ENCODE measurements at regions not wholly inside any gene's neighbourhood (a gene's known extent, or its start where the extent isn't known, plus 50 kb on each side); places are given as distances from the start of the nearest gene placed in this dataset.

GRCh38 chr13:91097269-91097668, 250.2 kb upstream of the MIR17HG start:
- H3K4me3 Mint-ChIP-seq: no peak overlapping the region
- DNase-seq: no peak
- H3K27me3 Mint-ChIP-seq: no peaks in the 10 kb centered on the region
- H3K4me1 Mint-ChIP-seq: no peaks in the 10 kb centered on the region
- no peaks in the 10 kb centered on the region for H3K36me3 Mint-ChIP-seq
- H3K27ac Mint-ChIP-seq: no peak overlapping the region
- H3K9me3 Mint-ChIP-seq: no peaks in the 10 kb centered on the region

DNA sequence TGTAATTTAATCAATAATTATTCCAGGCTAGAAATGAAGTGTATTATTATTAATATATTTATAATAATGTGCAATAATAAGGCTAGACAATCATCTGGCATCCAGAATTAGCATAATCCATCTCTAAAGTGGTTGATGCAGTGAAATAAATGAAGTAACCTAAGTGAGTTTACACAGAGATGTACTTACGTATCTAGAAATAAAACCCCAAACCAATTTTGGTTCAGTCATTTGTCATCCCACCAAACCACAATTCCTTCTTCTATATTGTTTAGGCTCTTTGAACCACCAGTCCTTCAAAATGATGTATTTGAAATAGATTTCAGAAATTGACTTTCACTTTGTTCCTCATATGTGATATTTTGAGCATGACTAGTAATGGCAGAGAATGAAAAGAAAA, 247.6 kb upstream of the MIR17HG start:
- no peaks in the 10 kb centered on the region for H3K36me3 Mint-ChIP-seq
- no peaks in the 10 kb centered on the region for H3K27me3 Mint-ChIP-seq
- H3K9me3 Mint-ChIP-seq: no peaks in the 10 kb centered on the region
- no peaks in the 10 kb centered on the region for H3K4me1 Mint-ChIP-seq
- no peak overlapping the region for H3K4me3 Mint-ChIP-seq
- DNase-seq: no peak
- no peak overlapping the region for H3K27ac Mint-ChIP-seq

- no peaks in the 10 kb centered on the region for H3K9me3 Mint-ChIP-seq
- no peaks in the 10 kb centered on the region for H3K4me1 Mint-ChIP-seq
Measured at GRCh38 chr13:91100944-91101343, 246.5 kb upstream of the MIR17HG start.

GRCh38 chr13:91101381-91101780, 246.1 kb upstream of the MIR17HG start:
- Mint-ChIP-seq H3K27ac (no peak overlapping the region), H3K4me3 (no peak overlapping the region), H3K27me3 (no peaks in the 10 kb centered on the region), H3K4me1 (no peaks in the 10 kb centered on the region), H3K9me3 (no peaks in the 10 kb centered on the region), H3K36me3 (no peaks in the 10 kb centered on the region)
- no peak for DNase-seq

More at GRCh38 chr13:91100944-91101343, 246.5 kb upstream of the MIR17HG start:
- no peak overlapping the region for H3K4me3 Mint-ChIP-seq
- H3K27ac Mint-ChIP-seq: no peak overlapping the region
- no peaks in the 10 kb centered on the region for H3K27me3 Mint-ChIP-seq
- H3K36me3 Mint-ChIP-seq: no peaks in the 10 kb centered on the region
- DNase-seq: no peak

- Mint-ChIP-seq H3K4me1 (no peaks in the 10 kb centered on the region), H3K27me3 (no peaks in the 10 kb centered on the region), H3K9me3 (no peaks in the 10 kb centered on the region), H3K4me3 (no peak overlapping the region), H3K36me3 (no peaks in the 10 kb centered on the region), H3K27ac (no peak overlapping the region)
- DNase-seq: no peak
Measured at GRCh38 chr13:91105270-91105669, 242.2 kb upstream of the MIR17HG start.

DNA sequence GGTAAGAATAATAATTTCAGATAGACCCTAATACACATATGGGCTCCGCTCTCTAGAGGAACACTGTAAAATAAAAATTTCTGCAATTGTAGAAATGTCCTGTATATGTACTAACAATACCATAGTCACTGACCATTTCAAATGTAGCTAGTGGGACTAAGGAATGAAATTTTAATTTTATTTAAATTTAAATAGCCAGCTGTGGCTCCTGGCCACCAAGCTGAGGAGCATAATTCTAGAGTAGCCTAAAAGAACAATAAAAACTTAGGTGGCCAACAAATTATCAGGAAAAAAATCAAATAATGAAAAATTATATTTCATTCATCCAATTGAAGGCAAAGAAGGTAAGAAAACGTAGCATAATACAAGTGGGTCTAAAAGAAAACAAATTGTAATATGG, 240.9 kb upstream of the MIR17HG start:
- Mint-ChIP-seq H3K9me3 (no peaks in the 10 kb centered on the region), H3K4me1 (no peaks in the 10 kb centered on the region), H3K4me3 (no peak overlapping the region), H3K27me3 (no peaks in the 10 kb centered on the region), H3K36me3 (no peaks in the 10 kb centered on the region), H3K27ac (no peak overlapping the region)
- no peak for DNase-seq

GRCh38 chr13:91108315-91108714, 239.2 kb upstream of the MIR17HG start:
- DNase-seq: no peak
- H3K4me1 Mint-ChIP-seq: no peaks in the 10 kb centered on the region

GRCh38 chr13:91111476-91112200, 235.8 kb upstream of the MIR17HG start:
- no peak for DNase-seq
- H3K36me3 Mint-ChIP-seq: no peaks in the 10 kb centered on the region
- no peaks in the 10 kb centered on the region for H3K9me3 Mint-ChIP-seq
- H3K27ac Mint-ChIP-seq: no peak overlapping the region
- H3K4me3 Mint-ChIP-seq: no peak overlapping the region
- H3K4me1 Mint-ChIP-seq: no peaks in the 10 kb centered on the region
- H3K27me3 Mint-ChIP-seq: peaks cover 10% of the 10 kb centered on the region

More at GRCh38 chr13:91108315-91108714, 239.2 kb upstream of the MIR17HG start:
- Mint-ChIP-seq H3K27ac (no peak overlapping the region), H3K27me3 (no peaks in the 10 kb centered on the region), H3K9me3 (no peaks in the 10 kb centered on the region), H3K4me3 (no peak overlapping the region), H3K36me3 (no peaks in the 10 kb centered on the region)

DNA sequence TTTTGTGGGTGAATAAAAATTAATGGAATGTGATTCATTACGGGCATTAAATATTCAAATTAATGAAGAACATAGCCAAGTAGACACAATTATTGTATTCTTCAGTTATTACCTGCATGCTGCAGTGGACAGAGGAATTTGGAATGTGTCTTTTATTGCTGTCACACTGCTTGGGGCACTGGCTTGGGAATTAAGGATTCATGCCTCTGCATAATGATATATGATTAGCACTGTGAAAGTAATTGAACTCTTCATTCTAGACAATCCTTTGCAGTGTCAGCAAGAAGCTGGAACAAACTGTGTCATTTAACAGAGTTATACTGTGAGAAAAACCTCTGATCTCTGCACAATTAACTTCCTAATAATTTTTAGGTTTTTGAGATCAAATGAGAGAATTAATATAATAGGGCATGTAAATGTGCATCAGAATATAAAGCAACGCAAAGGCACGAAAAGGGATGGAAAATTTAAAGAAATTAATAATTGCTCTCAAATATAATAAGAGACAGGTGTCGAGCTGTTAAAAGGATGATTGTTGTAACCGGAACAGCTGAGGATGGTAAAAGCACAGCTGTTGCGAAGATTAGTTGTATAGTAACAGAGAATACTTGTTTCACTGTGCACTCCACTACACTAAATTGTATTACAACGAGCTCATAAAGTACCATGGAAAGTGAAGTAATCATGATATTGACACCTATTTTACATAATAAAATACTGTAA, 235.1 kb upstream of the MIR17HG start:
- Mint-ChIP-seq H3K27ac (no peak overlapping the region), H3K4me3 (no peak overlapping the region), H3K4me1 (no peaks in the 10 kb centered on the region), H3K27me3 (peaks cover 13% of the 10 kb centered on the region), H3K36me3 (no peaks in the 10 kb centered on the region), H3K9me3 (no peaks in the 10 kb centered on the region)
- no peak for DNase-seq

DNA sequence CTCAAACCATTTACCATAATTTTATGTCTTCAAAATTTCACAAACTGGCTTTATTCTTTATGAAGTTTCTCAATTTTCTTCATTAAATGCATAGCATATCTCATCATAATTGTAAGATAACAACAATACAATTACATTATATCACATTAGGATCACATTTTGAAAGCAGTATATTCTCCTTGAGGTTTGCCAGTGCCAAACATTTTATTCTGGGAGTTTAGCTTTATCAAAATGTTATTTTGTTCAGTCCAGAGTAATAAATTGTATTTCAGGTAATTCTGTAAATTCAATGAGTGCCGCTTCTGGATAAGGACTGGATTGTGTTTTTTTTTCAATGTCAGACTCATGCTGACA, 234.6 kb upstream of the MIR17HG start:
- no peaks in the 10 kb centered on the region for H3K4me1 Mint-ChIP-seq
- H3K9me3 Mint-ChIP-seq: no peaks in the 10 kb centered on the region
- no peak for DNase-seq
- H3K4me3 Mint-ChIP-seq: no peak overlapping the region
- no peaks in the 10 kb centered on the region for H3K36me3 Mint-ChIP-seq
- H3K27me3 Mint-ChIP-seq: peaks cover 13% of the 10 kb centered on the region
- H3K27ac Mint-ChIP-seq: no peak overlapping the region

DNA sequence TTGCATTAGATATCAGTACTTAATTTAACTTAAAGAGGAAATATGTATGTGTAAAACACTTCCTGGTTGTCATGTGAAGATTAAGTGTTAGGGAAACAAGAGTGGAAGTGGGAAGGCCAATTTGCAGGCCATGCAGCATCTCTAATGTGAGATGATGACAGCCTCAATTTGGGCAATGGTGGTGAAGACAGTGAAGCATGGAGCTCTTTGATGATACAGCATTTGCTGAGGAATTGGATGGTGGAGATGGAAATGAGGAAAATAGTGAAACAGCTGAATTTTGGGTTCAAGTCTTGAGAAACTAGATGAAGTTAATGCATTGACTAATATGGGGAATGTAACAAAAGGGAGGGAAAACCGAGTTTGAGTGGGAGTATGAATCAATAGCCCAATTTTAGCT, 231.7 kb upstream of the MIR17HG start:
- Mint-ChIP-seq H3K27me3 (peaks cover 13% of the 10 kb centered on the region), H3K4me3 (no peak overlapping the region), H3K27ac (no peak overlapping the region), H3K4me1 (no peaks in the 10 kb centered on the region), H3K36me3 (no peaks in the 10 kb centered on the region), H3K9me3 (no peaks in the 10 kb centered on the region)
- no peak for DNase-seq

DNA sequence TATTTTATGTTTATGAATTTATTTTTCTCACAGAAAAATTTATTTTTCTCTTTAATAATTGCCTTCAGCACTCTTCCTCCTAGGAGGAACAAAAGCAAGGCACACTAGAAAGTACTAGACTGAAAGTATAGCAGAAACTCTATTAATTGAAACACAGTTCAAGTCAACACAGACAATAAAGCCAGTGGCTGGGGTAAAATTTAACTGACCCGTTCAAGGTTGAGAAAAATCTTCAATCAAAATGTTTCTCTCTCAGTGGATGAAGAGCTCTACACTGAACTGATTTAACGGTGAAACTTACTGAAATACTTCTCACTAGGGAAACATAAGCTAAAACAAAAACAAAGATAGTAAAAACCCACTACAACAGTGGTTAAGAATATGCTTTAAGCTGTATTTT, 230.1 kb upstream of the MIR17HG start:
- no peak for DNase-seq
- Mint-ChIP-seq H3K4me1 (no peaks in the 10 kb centered on the region), H3K27ac (no peak overlapping the region), H3K4me3 (no peak overlapping the region), H3K9me3 (no peaks in the 10 kb centered on the region), H3K36me3 (no peaks in the 10 kb centered on the region), H3K27me3 (peaks cover 13% of the 10 kb centered on the region)

DNA sequence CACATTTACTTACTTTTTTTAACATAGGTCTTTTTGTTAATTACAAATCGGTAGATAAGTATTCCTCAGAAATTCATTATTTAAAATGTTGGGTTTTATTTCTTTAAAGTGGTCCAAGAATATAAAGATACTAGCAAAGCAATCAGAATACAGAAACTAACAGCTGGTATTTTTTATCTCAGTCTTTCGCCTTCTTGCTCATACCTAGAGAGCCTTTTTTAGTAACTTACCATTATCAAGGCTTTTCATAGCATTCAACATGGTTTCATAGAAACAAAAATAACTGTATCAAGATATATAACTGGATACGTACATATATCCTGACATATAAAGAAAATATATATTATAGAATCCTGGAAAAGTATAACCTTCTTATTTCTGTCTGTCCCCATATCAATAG, 227.8 kb upstream of the MIR17HG start:
- Mint-ChIP-seq H3K27me3 (peaks cover 17% of the 10 kb centered on the region), H3K9me3 (no peaks in the 10 kb centered on the region), H3K27ac (no peak overlapping the region), H3K4me3 (no peak overlapping the region), H3K36me3 (no peaks in the 10 kb centered on the region), H3K4me1 (no peaks in the 10 kb centered on the region)
- DNase-seq: no peak

DNA sequence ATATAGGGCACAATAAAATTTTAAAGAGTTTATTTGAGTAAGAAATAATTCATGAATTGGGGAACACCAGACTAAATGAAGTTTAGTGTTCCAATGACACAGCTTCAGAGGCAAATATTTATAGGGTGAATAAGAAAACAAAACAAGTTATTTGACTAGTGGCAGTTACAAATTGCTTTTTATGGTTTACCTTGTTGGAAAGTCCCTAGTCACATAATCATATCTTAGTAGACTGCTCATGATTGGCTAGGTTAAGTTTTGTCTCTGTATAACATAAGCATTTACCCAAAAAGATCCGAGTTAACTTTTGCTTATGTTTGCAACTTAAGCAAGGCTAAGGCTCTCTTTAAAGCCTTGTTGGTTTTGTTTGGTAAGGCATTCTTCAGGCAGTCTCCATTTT, 224.7 kb upstream of the MIR17HG start:
- Mint-ChIP-seq H3K27ac (no peak overlapping the region), H3K27me3 (peaks cover 4% of the 10 kb centered on the region), H3K4me1 (no peaks in the 10 kb centered on the region), H3K9me3 (no peaks in the 10 kb centered on the region), H3K4me3 (no peak overlapping the region), H3K36me3 (no peaks in the 10 kb centered on the region)
- no peak for DNase-seq

DNA sequence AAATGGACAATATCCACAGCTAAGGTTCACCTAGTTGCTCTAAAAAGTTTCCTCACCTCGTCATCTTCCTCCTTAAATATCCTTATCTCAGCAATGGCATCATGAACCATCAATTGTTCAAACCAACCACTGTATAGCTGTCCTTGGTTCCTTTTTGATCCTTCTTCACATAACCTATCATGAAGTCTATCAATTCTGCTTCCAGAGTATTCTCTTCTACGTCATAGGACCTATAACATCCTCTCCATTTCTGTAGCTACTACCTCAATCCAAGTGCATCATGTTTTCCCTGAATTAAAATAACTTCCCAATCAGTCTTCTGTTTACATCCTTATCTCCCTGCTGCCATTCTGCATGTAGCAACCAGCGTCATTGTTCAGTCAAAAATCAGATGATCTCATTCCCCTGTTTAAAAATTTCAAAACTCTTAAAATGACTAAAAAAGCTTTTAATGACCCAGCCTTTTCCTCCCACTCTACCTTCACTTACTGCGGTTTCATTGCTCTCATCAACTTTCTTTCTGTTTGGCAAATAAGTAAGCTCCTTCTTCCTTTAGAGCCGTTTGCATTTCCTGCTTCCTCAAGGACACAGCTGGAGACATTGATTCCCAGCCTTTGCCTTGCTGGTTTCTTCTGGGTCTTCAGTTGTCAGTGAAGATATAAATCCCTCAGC, 223.9 kb upstream of the MIR17HG start:
- Mint-ChIP-seq H3K4me1 (no peaks in the 10 kb centered on the region), H3K9me3 (no peaks in the 10 kb centered on the region), H3K36me3 (no peaks in the 10 kb centered on the region), H3K4me3 (no peak overlapping the region), H3K27me3 (peaks cover 4% of the 10 kb centered on the region), H3K27ac (no peak overlapping the region)
- DNase-seq: no peak

GRCh38 chr13:91126806-91127205, 220.7 kb upstream of the MIR17HG start:
- DNase-seq: no peak
- Mint-ChIP-seq H3K27ac (no peak overlapping the region), H3K36me3 (no peaks in the 10 kb centered on the region), H3K9me3 (no peaks in the 10 kb centered on the region), H3K4me3 (no peak overlapping the region), H3K27me3 (peaks cover 7% of the 10 kb centered on the region), H3K4me1 (no peaks in the 10 kb centered on the region)

All from activated naive CD8-positive, alpha-beta T cell treated with anti-CD3 and anti-CD28 coated beads for 36 hours (primary cell).